ENCODE measurements at regions not wholly inside any gene's neighbourhood (a gene's known extent, or its start where the extent isn't known, plus 50 kb on each side); places are given as distances from the start of the nearest gene placed in this dataset.

DNA sequence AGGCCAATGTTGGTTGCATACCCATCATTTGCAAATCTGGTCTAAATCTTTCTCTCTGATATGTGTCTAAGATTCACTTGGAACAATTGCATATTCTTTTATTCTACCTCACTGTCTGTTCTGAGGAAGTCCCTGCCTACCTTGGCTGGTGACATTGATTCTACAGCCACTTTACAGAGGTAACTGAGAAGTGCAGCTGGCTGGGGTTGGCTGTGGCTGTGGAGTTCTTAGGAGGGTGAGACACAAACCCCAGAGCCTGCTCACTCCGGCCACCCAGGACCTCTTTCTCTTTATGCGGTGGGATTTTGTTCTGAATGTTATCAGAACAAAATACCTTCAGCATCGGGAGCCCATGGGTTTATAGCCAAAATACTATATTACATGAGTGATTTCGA, 54.5 kb upstream of the IRS2 start:
- TF ChIP-seq, protein P1, sequence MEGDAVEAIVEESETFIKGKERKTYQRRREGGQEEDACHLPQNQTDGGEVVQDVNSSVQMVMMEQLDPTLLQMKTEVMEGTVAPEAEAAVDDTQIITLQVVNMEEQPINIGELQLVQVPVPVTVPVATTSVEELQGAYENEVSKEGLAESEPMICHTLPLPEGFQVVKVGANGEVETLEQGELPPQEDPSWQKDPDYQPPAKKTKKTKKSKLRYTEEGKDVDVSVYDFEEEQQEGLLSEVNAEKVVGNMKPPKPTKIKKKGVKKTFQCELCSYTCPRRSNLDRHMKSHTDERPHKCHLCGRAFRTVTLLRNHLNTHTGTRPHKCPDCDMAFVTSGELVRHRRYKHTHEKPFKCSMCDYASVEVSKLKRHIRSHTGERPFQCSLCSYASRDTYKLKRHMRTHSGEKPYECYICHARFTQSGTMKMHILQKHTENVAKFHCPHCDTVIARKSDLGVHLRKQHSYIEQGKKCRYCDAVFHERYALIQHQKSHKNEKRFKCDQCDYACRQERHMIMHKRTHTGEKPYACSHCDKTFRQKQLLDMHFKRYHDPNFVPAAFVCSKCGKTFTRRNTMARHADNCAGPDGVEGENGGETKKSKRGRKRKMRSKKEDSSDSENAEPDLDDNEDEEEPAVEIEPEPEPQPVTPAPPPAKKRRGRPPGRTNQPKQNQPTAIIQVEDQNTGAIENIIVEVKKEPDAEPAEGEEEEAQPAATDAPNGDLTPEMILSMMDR (conservative IDR thresholded peaks at IDR 0.05; ENCODE audit: low read depth in 2 of 2) = no peak
- TF ChIP-seq EZH2phosphoT487 (IDR thresholded peaks at IDR 0.05; ENCODE audit: unreplicated experiment) (no peak), POLR2AphosphoS5 (IDR thresholded peaks at IDR 0.05; ENCODE audit: low read depth) (no peak), CREB1 (CRISPR knock-in tag; IDR thresholded peaks at IDR 0.05; ENCODE audit: low read depth) (no peak)
